NCI-H1694 treated with DMSO at 0.1 percent for 48 hours (cell line): ENCODE measurements at regions not wholly inside any gene's neighbourhood (a gene's known extent, or its start where the extent isn't known, plus 50 kb on each side); places are given as distances from the start of the nearest gene placed in this dataset.

Source experiments
- DNase-seq: peaks from one replicate; lab custom pipeline; 2025; lab: John Stamatoyannopoulos, UW

- no peak for DNase-seq
Observed at GRCh38 chr12:39047539-39048262, 142.3 kb upstream of the CPNE8 start.

GRCh38 chr12:39044754-39045153 lies 139.4 kb upstream of the CPNE8 start:
- DNase-seq = no peak

GRCh38 chr12:39043424-39043822 lies 138.0 kb upstream of the CPNE8 start:
- DNase-seq = no peak

- DNase-seq = no peak
Observed at GRCh38 chr12:39040275-39040674, 134.9 kb upstream of the CPNE8 start.

GRCh38 chr12:39037115-39037514 lies 131.7 kb upstream of the CPNE8 start:
- DNase-seq = no peak

GRCh38 chr12:39036105-39036504 lies 130.7 kb upstream of the CPNE8 start:
- DNase-seq = no peak

- DNase-seq = no peak
Observed at GRCh38 chr12:39033782-39034181, 128.4 kb upstream of the CPNE8 start.

- no peak for DNase-seq
Observed at GRCh38 chr12:39032448-39032847, 127.1 kb upstream of the CPNE8 start.

- DNase-seq = no peak
Observed at GRCh38 chr12:39032034-39032433, 126.6 kb upstream of the CPNE8 start.

GRCh38 chr12:39028382-39028781 lies 123.0 kb upstream of the CPNE8 start:
- DNase-seq = no peak

GRCh38 chr12:39012870-39013269 lies 107.5 kb upstream of the CPNE8 start:
- no peak for DNase-seq

- no peak for DNase-seq
Observed at GRCh38 chr12:39011166-39011565, 105.8 kb upstream of the CPNE8 start.

GRCh38 chr12:39010406-39010805 lies 105.0 kb upstream of the CPNE8 start:
- DNase-seq = no peak

- no peak for DNase-seq
Observed at GRCh38 chr12:39007619-39008018, 102.2 kb upstream of the CPNE8 start.

- DNase-seq = no peak
Observed at GRCh38 chr12:39006286-39006685, 100.9 kb upstream of the CPNE8 start.

GRCh38 chr12:39005671-39006070 lies 100.3 kb upstream of the CPNE8 start:
- no peak for DNase-seq

- DNase-seq = no peak
Observed at GRCh38 chr12:39003541-39004155, 98.3 kb upstream of the CPNE8 start.

- no peak for DNase-seq
Observed at GRCh38 chr12:39000370-39000769, 95.0 kb upstream of the CPNE8 start.

GRCh38 chr12:38998887-38999482 lies 93.6 kb upstream of the CPNE8 start:
- no peak for DNase-seq

- no peak for DNase-seq
Observed at GRCh38 chr12:38995249-38995648, 89.9 kb upstream of the CPNE8 start.

- DNase-seq = no peak
Observed at GRCh38 chr12:38985961-38986360, 80.6 kb upstream of the CPNE8 start.

- DNase-seq = no peak
Observed at GRCh38 chr12:38984388-38984787, 79.0 kb upstream of the CPNE8 start.

GRCh38 chr12:38983117-38983571 lies 77.8 kb upstream of the CPNE8 start:
- DNase-seq = no peak
